A549 (cell line): ENCODE measurements at regions not wholly inside any gene's neighbourhood (a gene's known extent, or its start where the extent isn't known, plus 50 kb on each side); places are given as distances from the start of the nearest gene placed in this dataset.

Experiments used
- small RNA-seq, 6 experiments: library from RNA; depleted of rRNA; stranded (forward); fragments of <200 nt; gene quantifications; one replicate each; pipeline ENCODE3, GENCODE V24; 2012

Small RNA genes in the stretch of these regions (small RNA-seq; reads per million reads assigned to genes)
- gene MIR4418 = 0 reads per million in 6 experiments
